Gastroesophageal sphincter (tissue), 4 donors: ENCODE measurements at regions not wholly inside any gene's neighbourhood (a gene's known extent, or its start where the extent isn't known, plus 50 kb on each side); places are given as distances from the start of the nearest gene placed in this dataset.

Source experiments
- ATAC-seq: fragments of 150-250 bp; one replicate; pipeline ENCODE4 v1.9.1; 2016; ENCODE audit warnings: mild to moderate bottlenecking, moderate library complexity
- H3K27ac ChIP-seq, 4 donors: fragments of 200-600 bp; sonication (generic) in 3 of 4; 1 replicate in 3 of 4; 2 replicates in 1 of 4; pipeline ENCODE4 v1.5.1; 2016 to 2019
- H3K27me3 ChIP-seq: fragments of 200-600 bp; sonication (generic); one replicate; pipeline ENCODE4 v1.5.1; 2019
- H3K36me3 ChIP-seq, 2 donors: fragments of 200-600 bp; sonication (generic); one replicate each; pipeline ENCODE4 v1.5.1; 2019; ENCODE audit warnings: control low read depth in 1 of 2
- H3K4me1 ChIP-seq, 3 donors: fragments of 200-600 bp; sonication (generic); 1 replicate in 2 of 3; 2 replicates in 1 of 3; pipeline ENCODE4 v1.5.1; 2016 to 2019; ENCODE audit warnings: control low read depth in 2 of 3
- H3K4me3 ChIP-seq, 2 donors: fragments of 200-600 bp; sonication (generic); one replicate each; pipeline ENCODE4 v1.5.1; 2019; ENCODE audit warnings: mild to moderate bottlenecking in 1 of 2, moderate library complexity in 1 of 2
- H3K9me3 ChIP-seq, 3 donors: fragments of 200-600 bp; sonication (generic); one replicate each; pipeline ENCODE4 v1.5.1; 2017 to 2019; ENCODE audit warnings: control low read depth in 2 of 3
- CTCF ChIP-seq, 4 experiments: fragments of 200-600 bp in 2 of 4; fragments of 450-650 bp in 2 of 4; sonication (generic) in 1 of 4; IDR thresholded peaks; one replicate each; pipeline ENCODE4 v1.5.1; 2017 to 2019; ENCODE audit warnings: antibody characterized with exemption in 4 of 4, mild to moderate bottlenecking in 2 of 4, moderate library complexity in 2 of 4
- EP300 ChIP-seq: sonication (generic); formaldehyde crosslinking; IDR thresholded peaks from one replicate; pipeline ENCODE4 v1.6.1; 2017; ENCODE audit warnings: antibody characterized with exemption, mild to moderate bottlenecking
- POLR2A ChIP-seq, 2 donors: fragments of 450-650 bp; IDR thresholded peaks; one replicate each; pipeline ENCODE4 v1.6.1; 2017; ENCODE audit warnings: antibody characterized with exemption in 2 of 2, mild to moderate bottlenecking in 2 of 2, moderate library complexity in 1 of 2
- POLR2AphosphoS5 ChIP-seq: sonication (generic); formaldehyde crosslinking; IDR thresholded peaks from one replicate; pipeline ENCODE4 v1.6.1; 2017; ENCODE audit warnings: antibody characterized with exemption
- WGBS, 2 donors: methylation state at CpG; one replicate each; pipeline ENCODE4 v1.1.5; 2018; ENCODE audit warnings: low coverage in 1 of 2; 5-methylcytosine and 5-hydroxymethylcytosine counted together

- H3K4me1 ChIP-seq = peaks cover 0 to 12% (median 9%) of the 10 kb centered on the region in 3 donors
- H3K4me3 ChIP-seq = no peak overlapping the region
- no peak for ATAC-seq
- TF ChIP-seq CTCF (IDR thresholded peaks at IDR 0.05) (no peak), EP300 (no peak), POLR2A (IDR thresholded peaks at IDR 0.05) (no peak), POLR2AphosphoS5 (no peak)
- H3K27me3 ChIP-seq = no peaks in the 10 kb centered on the region
- H3K36me3 ChIP-seq = no peaks in the 10 kb centered on the region
- H3K9me3 ChIP-seq = no peaks in the 10 kb centered on the region
- no peak overlapping the region for H3K27ac ChIP-seq
- WGBS, 2 donors = 86 to 91% methylated on average over 3 of the region's 3 CpGs
These were observed 449.7 kb upstream of the TRIB2 start for GRCh38 chr2:12267042-12267441.

GRCh38 chr2:12269041-12269972 is 447.4 kb upstream of the TRIB2 start:
- H3K4me1 ChIP-seq = no peaks in the 10 kb centered on the region
- no peaks in the 10 kb centered on the region for H3K9me3 ChIP-seq
- WGBS, 2 donors = 85 to 89% methylated on average over 6 of the region's 7 CpGs
- H3K27ac ChIP-seq = no peak overlapping the region
- no peaks in the 10 kb centered on the region for H3K36me3 ChIP-seq
- H3K4me3 ChIP-seq = no peak overlapping the region
- TF ChIP-seq CTCF (IDR thresholded peaks at IDR 0.05) (no peak), EP300 (no peak), POLR2A (IDR thresholded peaks at IDR 0.05) (no peak), POLR2AphosphoS5 (no peak)
- no peak for ATAC-seq
- no peaks in the 10 kb centered on the region for H3K27me3 ChIP-seq

GRCh38 chr2:12270876-12271588 is 445.7 kb upstream of the TRIB2 start:
- TF ChIP-seq POLR2AphosphoS5 = no peak
- TF ChIP-seq EP300 = no peak
- 63 to 64% methylated on average over 3 to 4 of the region's 4 CpGs for WGBS, 2 donors
- no peak for ATAC-seq
- Histone ChIP-seq H3K9me3 (no peaks in the 10 kb centered on the region), H3K27ac (no peak overlapping the region), H3K27me3 (no peaks in the 10 kb centered on the region), H3K4me1 (no peaks in the 10 kb centered on the region), H3K36me3 (no peaks in the 10 kb centered on the region), H3K4me3 (no peak overlapping the region)

- H3K4me3 ChIP-seq = no peak overlapping the region
- H3K4me1 ChIP-seq = no peaks in the 10 kb centered on the region
- TF ChIP-seq POLR2AphosphoS5 (no peak), CTCF (IDR thresholded peaks at IDR 0.05) (no peak), POLR2A (IDR thresholded peaks at IDR 0.05) (no peak), EP300 (no peak)
- no peaks in the 10 kb centered on the region for H3K36me3 ChIP-seq
- no peaks in the 10 kb centered on the region for H3K9me3 ChIP-seq
- H3K27ac ChIP-seq = no peak overlapping the region
- WGBS, 2 donors = 57 to 88% methylated on average over 1 of the region's 1 CpG
- no peak for ATAC-seq
- no peaks in the 10 kb centered on the region for H3K27me3 ChIP-seq
These were observed 445.1 kb upstream of the TRIB2 start for GRCh38 chr2:12271589-12271984.

- TF ChIP-seq EP300 (no peak), CTCF (IDR thresholded peaks at IDR 0.05) (no peak), POLR2AphosphoS5 (no peak), POLR2A (IDR thresholded peaks at IDR 0.05) (no peak)
- H3K27me3 ChIP-seq = no peaks in the 10 kb centered on the region
- no peak for ATAC-seq
- H3K27ac ChIP-seq = no peak overlapping the region
- H3K36me3 ChIP-seq = no peaks in the 10 kb centered on the region
- 47 to 71% methylated on average over 1 of the region's 1 CpG for WGBS, 2 donors
- no peak overlapping the region for H3K4me3 ChIP-seq
- no peaks in the 10 kb centered on the region for H3K9me3 ChIP-seq
- H3K4me1 ChIP-seq = peaks cover 0 to 8% (median 0%) of the 10 kb centered on the region in 3 donors
These were observed 443.6 kb upstream of the TRIB2 start for GRCh38 chr2:12273111-12273510.
